Neural crest cell (in vitro differentiated cells): ENCODE measurements at regions not wholly inside any gene's neighbourhood (a gene's known extent, or its start where the extent isn't known, plus 50 kb on each side); places are given as distances from the start of the nearest gene placed in this dataset.

Experiments used
- DNase-seq: peaks from one replicate; pipeline ENCODE4 v3.0.0; 2021; ENCODE audit warnings: low read depth, mixed read lengths, low spot score
- H3K27ac Mint-ChIP-seq: one replicate; pipeline ENCODE4 v1.8.0; 2021; ENCODE audit warnings: mild to moderate bottlenecking, mixed read lengths; ENCODE audit not compliant: unreplicated experiment
- H3K27me3 Mint-ChIP-seq: 2 replicates; pipeline ENCODE4 v1.8.0; 2021; ENCODE audit warnings: low read depth, mild to moderate bottlenecking, mixed read lengths
- H3K36me3 Mint-ChIP-seq: 2 replicates; pipeline ENCODE4 v1.8.0; 2021; ENCODE audit warnings: low read depth, mild to moderate bottlenecking, mixed read lengths
- H3K4me1 Mint-ChIP-seq: 2 replicates; pipeline ENCODE4 v1.8.0; 2021; ENCODE audit warnings: mixed read lengths
- H3K4me3 Mint-ChIP-seq: one replicate; pipeline ENCODE4 v1.8.0; 2021; ENCODE audit warnings: mild to moderate bottlenecking, mixed read lengths
- H3K9me3 Mint-ChIP-seq: 2 replicates; pipeline ENCODE4 v1.8.0; 2021; ENCODE audit warnings: mixed read lengths
- CTCF ChIP-seq: fragments of 200-600 bp; sonication (generic); conservative IDR thresholded peaks from 2 replicates; pipeline ENCODE4 v1.5.0; 2021; ENCODE audit warnings: antibody characterized with exemption, mild to moderate bottlenecking

- no peak for TF ChIP-seq CTCF
- Mint-ChIP-seq H3K9me3 (no peaks in the 10 kb centered on the region), H3K27ac (peak overlapping the region; percentile 6), H3K4me1 (peaks cover 21% of the 10 kb centered on the region), H3K36me3 (no peaks in the 10 kb centered on the region), H3K27me3 (no peaks in the 10 kb centered on the region), H3K4me3 (no peak overlapping the region)
- DNase-seq, result no peak
Observed at GRCh38 chr9:86643946-86644674, 289.9 kb upstream of the TUT7 start.

GRCh38 chr9:86642721-86643120 lies 288.5 kb upstream of the TUT7 start:
- H3K9me3 Mint-ChIP-seq, result no peaks in the 10 kb centered on the region
- H3K27me3 Mint-ChIP-seq, result no peaks in the 10 kb centered on the region
- H3K4me3 Mint-ChIP-seq, result no peak overlapping the region
- no peaks in the 10 kb centered on the region for H3K36me3 Mint-ChIP-seq
- no peak for DNase-seq
- H3K4me1 Mint-ChIP-seq, result peaks cover 30% of the 10 kb centered on the region
- TF ChIP-seq CTCF, result no peak
- no peak overlapping the region for H3K27ac Mint-ChIP-seq

GRCh38 chr9:86641970-86642369 lies 287.8 kb upstream of the TUT7 start:
- H3K36me3 Mint-ChIP-seq, result no peaks in the 10 kb centered on the region
- DNase-seq, result no peak
- no peak overlapping the region for H3K4me3 Mint-ChIP-seq
- no peaks in the 10 kb centered on the region for H3K27me3 Mint-ChIP-seq
- peaks cover 38% of the 10 kb centered on the region for H3K4me1 Mint-ChIP-seq
- no peak overlapping the region for H3K27ac Mint-ChIP-seq
- no peak for TF ChIP-seq CTCF
- no peaks in the 10 kb centered on the region for H3K9me3 Mint-ChIP-seq

GRCh38 chr9:86639899-86640379 lies 285.7 kb upstream of the TUT7 start:
- peak; percentile 46 for TF ChIP-seq CTCF
- no peaks in the 10 kb centered on the region for H3K36me3 Mint-ChIP-seq
- H3K4me1 Mint-ChIP-seq, result peaks cover 33% of the 10 kb centered on the region
- no peaks in the 10 kb centered on the region for H3K27me3 Mint-ChIP-seq
- no peak for DNase-seq
- no peaks in the 10 kb centered on the region for H3K9me3 Mint-ChIP-seq
- peak overlapping the region; percentile 5 for H3K27ac Mint-ChIP-seq
- H3K4me3 Mint-ChIP-seq, result no peak overlapping the region

GRCh38 chr9:86639287-86639686 lies 285.1 kb upstream of the TUT7 start:
- Mint-ChIP-seq H3K4me3 (no peak overlapping the region), H3K27ac (no peak overlapping the region), H3K9me3 (no peaks in the 10 kb centered on the region), H3K36me3 (no peaks in the 10 kb centered on the region), H3K4me1 (peaks cover 27% of the 10 kb centered on the region), H3K27me3 (no peaks in the 10 kb centered on the region)
- DNase-seq, result no peak
- TF ChIP-seq CTCF, result no peak
